ENCODE measurements at regions not wholly inside any gene's neighbourhood (a gene's known extent, or its start where the extent isn't known, plus 50 kb on each side); places are given as distances from the start of the nearest gene placed in this dataset.

DNA sequence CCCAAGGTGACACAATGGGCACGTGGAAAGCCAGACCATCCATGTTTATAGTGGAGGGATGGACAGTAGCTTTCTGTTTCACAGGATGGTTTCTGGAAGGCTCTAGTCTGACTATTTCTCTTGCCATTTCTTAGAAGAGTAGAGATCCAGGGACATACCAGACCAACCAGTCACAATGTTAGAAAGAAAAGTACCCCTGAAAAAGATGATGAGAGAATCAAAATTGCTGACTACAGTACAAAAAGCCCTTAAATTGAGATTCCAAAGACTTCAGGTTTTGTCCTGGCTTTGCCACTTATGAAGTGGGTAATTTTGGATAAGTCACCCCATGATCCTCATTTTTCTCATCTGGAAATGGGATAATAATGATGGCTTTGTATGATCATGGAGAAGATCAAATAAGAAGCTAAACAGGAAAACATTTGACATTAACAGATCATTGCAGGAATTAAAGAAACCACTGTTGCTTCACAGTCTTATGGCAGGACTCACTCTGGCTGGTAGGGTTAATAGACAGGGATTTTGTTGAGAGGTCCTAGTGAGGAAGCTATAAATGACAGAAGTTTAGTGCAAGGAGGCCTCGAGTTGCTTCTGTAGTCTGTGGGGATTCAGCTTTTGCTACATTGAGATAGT is 386.0 kb downstream of the IRS1 start:
- H3K9me3 ChIP-seq (ENCODE audit: control insufficient read depth in 4 of 4, low read length in 3 of 4): no peaks in the 10 kb centered on the region
- H3K36me3 ChIP-seq (ENCODE audit: control insufficient read depth in 4 of 4, insufficient read depth in 3 of 4, low read depth in 1 of 4, low read length in 3 of 4): no peaks in the 10 kb centered on the region
- 73% methylated on average over 2 of the region's 2 CpGs for WGBS
- no peak overlapping the region for H3K9ac ChIP-seq (ENCODE audit: low read depth in 1 of 2, low read length in 2 of 2)
- no peaks in the 10 kb centered on the region for H3K4me1 ChIP-seq (ENCODE audit: control insufficient read depth in 4 of 4, insufficient read depth in 4 of 4, low read length in 3 of 4)
- no peak for DNase-seq (ENCODE audit: low spot score)
- no peak overlapping the region for H3K27ac ChIP-seq (ENCODE audit: low read depth in 1 of 2, low read length in 2 of 2)
- H3K4me3 ChIP-seq (ENCODE audit: low read depth in 1 of 3, low read length in 3 of 3): no peak overlapping the region
- TF ChIP-seq NR2F2 (IDR thresholded peaks at IDR 0.05) (no peak), TAF1 (conservative IDR thresholded peaks at IDR 0.05) (no peak), RXRA (IDR thresholded peaks at IDR 0.05) (no peak), GABPA (IDR thresholded peaks at IDR 0.05 in 1 of 2, conservative IDR thresholded peaks at IDR 0.05 in 1 of 2) (no peak), FOXA2 (IDR thresholded peaks at IDR 0.05) (no peak), SP1 (IDR thresholded peaks at IDR 0.05) (no peak), EGR1 (IDR thresholded peaks at IDR 0.05; ENCODE audit: low read depth in 2 of 2) (no peak), YY1 (IDR thresholded peaks at IDR 0.05) (no peak), HNF4G (IDR thresholded peaks at IDR 0.05) (no peak), RAD21 (IDR thresholded peaks at IDR 0.05) (no peak), JUND (IDR thresholded peaks at IDR 0.05) (no peak), FOXA1 (IDR thresholded peaks at IDR 0.05) (no peak), HNF4A (conservative IDR thresholded peaks at IDR 0.05) (no peak)
- TF ChIP-seq, protein P1, sequence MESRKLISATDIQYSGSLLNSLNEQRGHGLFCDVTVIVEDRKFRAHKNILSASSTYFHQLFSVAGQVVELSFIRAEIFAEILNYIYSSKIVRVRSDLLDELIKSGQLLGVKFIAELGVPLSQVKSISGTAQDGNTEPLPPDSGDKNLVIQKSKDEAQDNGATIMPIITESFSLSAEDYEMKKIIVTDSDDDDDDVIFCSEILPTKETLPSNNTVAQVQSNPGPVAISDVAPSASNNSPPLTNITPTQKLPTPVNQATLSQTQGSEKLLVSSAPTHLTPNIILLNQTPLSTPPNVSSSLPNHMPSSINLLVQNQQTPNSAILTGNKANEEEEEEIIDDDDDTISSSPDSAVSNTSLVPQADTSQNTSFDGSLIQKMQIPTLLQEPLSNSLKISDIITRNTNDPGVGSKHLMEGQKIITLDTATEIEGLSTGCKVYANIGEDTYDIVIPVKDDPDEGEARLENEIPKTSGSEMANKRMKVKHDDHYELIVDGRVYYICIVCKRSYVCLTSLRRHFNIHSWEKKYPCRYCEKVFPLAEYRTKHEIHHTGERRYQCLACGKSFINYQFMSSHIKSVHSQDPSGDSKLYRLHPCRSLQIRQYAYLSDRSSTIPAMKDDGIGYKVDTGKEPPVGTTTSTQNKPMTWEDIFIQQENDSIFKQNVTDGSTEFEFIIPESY (IDR thresholded peaks at IDR 0.05): no peak
- TF ChIP-seq, protein P2, sequence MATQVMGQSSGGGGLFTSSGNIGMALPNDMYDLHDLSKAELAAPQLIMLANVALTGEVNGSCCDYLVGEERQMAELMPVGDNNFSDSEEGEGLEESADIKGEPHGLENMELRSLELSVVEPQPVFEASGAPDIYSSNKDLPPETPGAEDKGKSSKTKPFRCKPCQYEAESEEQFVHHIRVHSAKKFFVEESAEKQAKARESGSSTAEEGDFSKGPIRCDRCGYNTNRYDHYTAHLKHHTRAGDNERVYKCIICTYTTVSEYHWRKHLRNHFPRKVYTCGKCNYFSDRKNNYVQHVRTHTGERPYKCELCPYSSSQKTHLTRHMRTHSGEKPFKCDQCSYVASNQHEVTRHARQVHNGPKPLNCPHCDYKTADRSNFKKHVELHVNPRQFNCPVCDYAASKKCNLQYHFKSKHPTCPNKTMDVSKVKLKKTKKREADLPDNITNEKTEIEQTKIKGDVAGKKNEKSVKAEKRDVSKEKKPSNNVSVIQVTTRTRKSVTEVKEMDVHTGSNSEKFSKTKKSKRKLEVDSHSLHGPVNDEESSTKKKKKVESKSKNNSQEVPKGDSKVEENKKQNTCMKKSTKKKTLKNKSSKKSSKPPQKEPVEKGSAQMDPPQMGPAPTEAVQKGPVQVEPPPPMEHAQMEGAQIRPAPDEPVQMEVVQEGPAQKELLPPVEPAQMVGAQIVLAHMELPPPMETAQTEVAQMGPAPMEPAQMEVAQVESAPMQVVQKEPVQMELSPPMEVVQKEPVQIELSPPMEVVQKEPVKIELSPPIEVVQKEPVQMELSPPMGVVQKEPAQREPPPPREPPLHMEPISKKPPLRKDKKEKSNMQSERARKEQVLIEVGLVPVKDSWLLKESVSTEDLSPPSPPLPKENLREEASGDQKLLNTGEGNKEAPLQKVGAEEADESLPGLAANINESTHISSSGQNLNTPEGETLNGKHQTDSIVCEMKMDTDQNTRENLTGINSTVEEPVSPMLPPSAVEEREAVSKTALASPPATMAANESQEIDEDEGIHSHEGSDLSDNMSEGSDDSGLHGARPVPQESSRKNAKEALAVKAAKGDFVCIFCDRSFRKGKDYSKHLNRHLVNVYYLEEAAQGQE (IDR thresholded peaks at IDR 0.05): no peak
- TF ChIP-seq, protein P3, sequence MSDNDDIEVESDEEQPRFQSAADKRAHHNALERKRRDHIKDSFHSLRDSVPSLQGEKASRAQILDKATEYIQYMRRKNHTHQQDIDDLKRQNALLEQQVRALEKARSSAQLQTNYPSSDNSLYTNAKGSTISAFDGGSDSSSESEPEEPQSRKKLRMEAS (IDR thresholded peaks at IDR 0.05): no peak
- TF ChIP-seq, protein P4, sequence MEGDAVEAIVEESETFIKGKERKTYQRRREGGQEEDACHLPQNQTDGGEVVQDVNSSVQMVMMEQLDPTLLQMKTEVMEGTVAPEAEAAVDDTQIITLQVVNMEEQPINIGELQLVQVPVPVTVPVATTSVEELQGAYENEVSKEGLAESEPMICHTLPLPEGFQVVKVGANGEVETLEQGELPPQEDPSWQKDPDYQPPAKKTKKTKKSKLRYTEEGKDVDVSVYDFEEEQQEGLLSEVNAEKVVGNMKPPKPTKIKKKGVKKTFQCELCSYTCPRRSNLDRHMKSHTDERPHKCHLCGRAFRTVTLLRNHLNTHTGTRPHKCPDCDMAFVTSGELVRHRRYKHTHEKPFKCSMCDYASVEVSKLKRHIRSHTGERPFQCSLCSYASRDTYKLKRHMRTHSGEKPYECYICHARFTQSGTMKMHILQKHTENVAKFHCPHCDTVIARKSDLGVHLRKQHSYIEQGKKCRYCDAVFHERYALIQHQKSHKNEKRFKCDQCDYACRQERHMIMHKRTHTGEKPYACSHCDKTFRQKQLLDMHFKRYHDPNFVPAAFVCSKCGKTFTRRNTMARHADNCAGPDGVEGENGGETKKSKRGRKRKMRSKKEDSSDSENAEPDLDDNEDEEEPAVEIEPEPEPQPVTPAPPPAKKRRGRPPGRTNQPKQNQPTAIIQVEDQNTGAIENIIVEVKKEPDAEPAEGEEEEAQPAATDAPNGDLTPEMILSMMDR (IDR thresholded peaks at IDR 0.05; ENCODE audit: low read depth, low read length, missing input control): no peak
- TF ChIP-seq, protein P5, sequence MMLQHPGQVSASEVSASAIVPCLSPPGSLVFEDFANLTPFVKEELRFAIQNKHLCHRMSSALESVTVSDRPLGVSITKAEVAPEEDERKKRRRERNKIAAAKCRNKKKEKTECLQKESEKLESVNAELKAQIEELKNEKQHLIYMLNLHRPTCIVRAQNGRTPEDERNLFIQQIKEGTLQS (IDR thresholded peaks at IDR 0.05): no peak
- no peaks in the 10 kb centered on the region for H3K27me3 ChIP-seq (ENCODE audit: control insufficient read depth in 4 of 4, insufficient read depth in 4 of 4, low read length in 3 of 4)

Measured in liver (tissue), 8 donors.